ENCODE measurements at regions not wholly inside any gene's neighbourhood (a gene's known extent, or its start where the extent isn't known, plus 50 kb on each side); places are given as distances from the start of the nearest gene placed in this dataset.

- TF ChIP-seq CTCF (IDR thresholded peaks at IDR 0.05; ENCODE audit: low read depth, low read length) (no peak), EZH2phosphoT487 (IDR thresholded peaks at IDR 0.05; ENCODE audit: low read depth) (no peak)
Measured at GRCh38 chr9:22227986-22228385, 218.6 kb upstream of the DMRTA1 start.

Measured in OCI-LY3 (cell line).